ENCODE measurements at regions not wholly inside any gene's neighbourhood (a gene's known extent, or its start where the extent isn't known, plus 50 kb on each side); places are given as distances from the start of the nearest gene placed in this dataset.

GRCh38 chr16:76164970-76165558, 112.1 kb upstream of the CNTNAP4 start:
- TF ChIP-seq POLR2AphosphoS5 (IDR thresholded peaks at IDR 0.05; ENCODE audit: low read depth, low read length): no peak
- no peak for TF ChIP-seq TAF1 (IDR thresholded peaks at IDR 0.05; ENCODE audit: borderline replicate concordance, insufficient read depth, low read length)
- no peak for TF ChIP-seq SIN3A (IDR thresholded peaks at IDR 0.05; ENCODE audit: borderline replicate concordance, insufficient read depth, low read length)

All from PFSK-1 (cell line).